IPS DF 4.7 (cell line): ENCODE measurements at regions not wholly inside any gene's neighbourhood (a gene's known extent, or its start where the extent isn't known, plus 50 kb on each side); places are given as distances from the start of the nearest gene placed in this dataset.

Experiments
- DNase-seq: peaks from one replicate; pipeline ENCODE4 v3.0.0-alpha.2; 2013; ENCODE audit warnings: low spot score; ENCODE audit errors: extremely low read depth

DNA sequence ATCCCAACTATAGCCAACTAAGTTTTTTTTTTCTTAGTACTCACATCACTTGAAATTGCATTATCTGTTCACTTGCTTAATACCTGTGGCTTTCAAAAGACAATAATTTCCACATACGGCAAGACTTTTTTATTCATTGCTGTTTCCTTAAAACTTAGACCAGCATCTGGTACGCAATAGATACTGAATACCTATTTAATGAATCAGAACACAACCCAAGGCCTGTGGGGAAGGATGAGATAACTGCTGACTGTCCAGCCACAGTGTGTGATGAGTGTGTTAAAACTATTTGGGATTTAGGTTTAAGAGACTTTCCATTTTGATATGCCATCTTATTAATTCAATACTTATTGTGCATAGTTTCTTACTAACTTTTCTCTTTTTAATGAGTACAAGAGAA, 988.7 kb downstream of the NTRK3 start:
- DNase-seq, result no peak

DNA sequence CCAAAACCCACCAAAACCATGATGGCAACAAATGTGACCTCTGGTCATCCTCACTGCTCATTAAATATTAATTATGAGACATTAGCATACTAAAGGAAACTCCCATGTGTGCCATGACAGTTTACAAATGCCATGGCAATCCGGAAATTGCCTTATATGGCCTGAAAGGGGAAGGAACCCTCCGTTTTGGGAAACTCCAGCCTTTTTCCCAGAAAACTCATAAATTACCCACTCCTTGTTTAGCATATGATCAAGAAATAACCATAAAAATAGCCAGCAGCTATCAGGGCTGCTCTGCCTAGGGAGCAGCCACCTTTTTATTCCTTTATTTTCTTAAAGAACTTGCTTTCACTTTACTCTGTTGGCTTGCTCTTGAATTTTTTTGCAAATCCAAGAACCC, 992.7 kb downstream of the NTRK3 start:
- no peak for DNase-seq

DNA sequence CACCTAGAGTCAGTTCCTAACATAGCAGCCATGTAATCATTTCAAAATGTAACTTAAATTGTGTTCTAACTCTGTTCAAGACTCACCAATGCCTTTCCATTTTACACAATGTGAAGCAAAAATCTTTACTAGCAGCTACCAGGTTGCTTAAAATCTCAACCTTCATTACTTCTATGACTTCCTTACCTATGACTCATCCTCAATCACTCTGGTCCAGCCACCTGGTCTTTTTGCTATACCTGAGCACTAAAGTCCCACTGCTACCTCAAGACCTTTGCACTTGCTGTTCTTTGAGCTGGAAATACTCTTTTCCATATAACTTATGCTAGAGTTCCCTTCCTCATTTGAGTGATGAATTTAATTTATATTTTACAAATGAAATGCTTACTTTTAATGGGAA, 993.2 kb downstream of the NTRK3 start:
- no peak for DNase-seq

DNA sequence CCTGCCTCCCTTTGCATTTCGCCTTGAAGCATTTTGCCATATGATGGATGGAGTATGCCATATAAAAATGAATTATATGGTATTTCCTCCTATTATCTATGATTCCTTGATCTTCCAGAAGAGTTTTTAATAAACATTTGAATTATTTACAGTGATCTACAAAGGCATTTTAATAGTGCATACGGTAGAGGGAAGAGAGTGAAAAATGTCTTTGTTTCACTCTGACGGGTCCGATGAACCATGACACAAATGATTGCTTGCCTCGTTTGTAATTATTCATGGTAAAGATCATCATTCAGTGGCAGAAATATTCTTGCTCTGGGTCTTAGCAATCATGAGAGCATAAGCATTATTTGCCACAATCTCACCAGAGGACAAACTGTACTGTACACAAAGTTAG, 1010.9 kb downstream of the NTRK3 start:
- DNase-seq, result no peak

DNA sequence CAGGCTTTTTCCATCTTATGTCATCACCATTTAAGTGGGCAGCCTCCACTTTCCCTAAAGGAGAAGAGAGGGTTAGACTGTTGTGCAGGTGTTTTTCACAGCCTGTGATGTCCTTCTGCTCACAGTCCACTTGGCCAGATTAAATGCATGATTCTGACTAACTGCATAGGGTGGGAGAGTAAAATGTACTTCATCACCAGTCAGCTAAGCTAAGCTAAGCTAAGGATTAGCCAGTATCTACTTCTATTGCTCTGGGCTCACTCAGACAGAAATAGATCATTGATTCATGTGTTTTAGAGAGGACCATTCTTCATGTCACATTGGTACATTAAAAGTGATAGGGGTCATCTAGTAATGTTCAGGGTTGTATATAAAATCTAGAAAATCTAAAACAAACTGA, 1013.1 kb downstream of the NTRK3 start:
- DNase-seq, result no peak

DNA sequence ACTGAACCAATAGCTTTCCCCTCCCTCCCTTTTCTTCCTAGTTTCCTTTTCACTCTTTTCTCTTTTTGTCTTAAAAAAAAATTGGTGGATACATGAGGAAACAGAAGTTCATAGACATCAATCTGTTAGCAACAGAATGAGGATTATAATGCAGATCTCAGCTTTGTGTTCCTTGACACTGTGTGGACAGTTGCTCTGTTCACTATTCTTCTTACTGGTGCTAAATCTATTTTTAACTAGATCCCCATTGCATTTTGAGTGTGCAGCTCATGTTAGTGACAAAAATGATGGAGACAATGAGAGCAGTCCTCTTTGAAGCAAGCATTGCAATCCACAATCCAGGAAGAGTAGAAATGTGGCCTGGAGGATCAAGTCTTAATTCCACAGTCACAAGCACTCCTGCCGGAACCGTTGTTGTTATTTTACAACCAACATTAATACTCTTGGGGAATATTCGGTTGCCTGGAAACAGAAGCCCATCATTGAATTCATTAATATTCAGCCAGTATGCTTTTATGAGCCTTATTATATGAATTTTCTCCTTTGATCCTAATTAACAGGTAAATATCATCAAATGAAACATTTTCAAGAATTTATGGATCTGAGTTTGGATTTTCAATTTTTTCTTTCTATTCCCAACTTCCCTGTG, 1016.8 kb downstream of the NTRK3 start:
- no peak for DNase-seq

DNA sequence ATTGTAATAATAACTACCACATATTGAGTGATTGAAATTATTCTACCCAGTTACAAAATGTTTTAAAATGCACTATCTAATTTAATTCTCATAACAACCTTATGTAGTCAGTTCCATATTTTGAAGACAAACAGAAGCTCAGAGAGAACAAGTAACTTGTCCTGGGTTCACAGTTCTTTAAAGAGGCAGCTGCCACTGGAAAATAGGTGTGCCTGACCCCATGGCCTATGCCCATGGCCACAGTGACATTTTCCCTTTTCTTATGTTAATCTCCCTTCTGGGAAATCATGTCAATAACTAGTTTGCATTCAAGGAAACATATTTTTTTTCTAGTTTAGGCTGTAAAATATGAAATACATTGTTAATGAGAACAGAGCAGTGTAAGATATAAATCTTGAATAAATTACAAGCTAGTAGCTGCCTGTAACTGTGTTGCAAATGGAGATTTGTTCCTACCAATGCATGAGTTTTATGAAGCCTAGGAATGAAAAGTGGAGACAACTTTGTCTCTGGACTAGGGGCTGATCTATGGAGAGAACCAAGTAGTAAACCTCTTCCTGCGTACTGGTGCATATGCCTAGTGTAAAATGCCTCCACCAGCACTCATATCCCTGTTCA, 1018.0 kb downstream of the NTRK3 start:
- DNase-seq, result no peak

DNA sequence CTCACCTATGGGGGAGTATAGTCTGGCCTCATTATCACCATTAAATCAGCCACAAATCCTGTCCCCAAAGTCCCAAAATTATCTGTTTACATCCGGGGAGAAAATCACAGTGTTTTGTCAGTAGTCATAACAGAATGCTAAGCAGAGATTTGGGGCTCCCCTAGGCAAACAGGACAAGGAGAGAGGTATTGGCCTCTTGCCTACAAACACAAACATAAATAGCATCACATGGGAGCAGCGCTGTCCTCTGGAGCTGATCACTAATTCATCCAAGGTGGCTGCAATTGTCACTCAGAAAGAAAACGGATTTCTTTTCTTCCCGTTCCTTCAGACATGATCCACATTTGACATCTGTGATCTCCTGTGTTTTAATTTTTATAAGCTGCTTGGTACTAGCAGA, 1028.1 kb downstream of the NTRK3 start:
- DNase-seq, result no peak

DNA sequence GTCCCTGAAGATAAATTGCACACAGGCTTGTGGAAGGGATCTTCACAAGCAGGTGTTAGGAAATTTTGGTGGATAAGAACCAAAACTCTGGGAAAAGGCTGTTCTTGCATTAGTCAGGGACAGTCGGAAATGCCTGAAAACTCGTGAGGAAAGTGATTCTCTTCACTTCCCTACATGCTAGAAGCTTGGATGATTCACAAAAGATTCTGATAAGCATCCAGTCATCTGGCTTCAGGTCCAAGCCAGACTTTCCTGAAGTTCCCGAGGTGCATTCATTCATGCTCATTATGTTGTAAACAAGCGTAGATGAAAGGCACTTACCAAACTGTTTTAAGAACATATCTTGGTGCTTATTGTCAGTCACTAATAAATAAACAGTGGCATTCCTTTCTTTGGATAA, 1028.7 kb downstream of the NTRK3 start:
- DNase-seq, result no peak

DNA sequence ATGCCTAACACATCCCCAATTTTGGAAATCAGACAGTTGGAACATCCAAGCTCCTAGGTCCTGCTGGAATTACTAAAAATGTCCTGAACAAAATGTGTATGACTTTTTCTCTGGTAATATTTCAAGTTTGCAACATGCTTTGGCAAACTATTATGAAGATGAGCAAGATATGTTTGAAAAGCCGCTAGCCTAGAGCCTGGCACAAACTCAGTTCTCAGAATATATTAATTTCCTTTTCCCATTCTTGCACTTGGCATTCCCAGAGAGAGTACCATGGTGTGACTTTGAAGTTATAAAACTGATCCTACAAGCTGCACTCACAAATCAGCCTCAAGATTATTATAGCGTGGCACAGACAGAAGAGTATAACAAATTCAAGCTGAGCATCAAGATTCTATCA, 1031.1 kb downstream of the NTRK3 start:
- DNase-seq, result no peak

DNA sequence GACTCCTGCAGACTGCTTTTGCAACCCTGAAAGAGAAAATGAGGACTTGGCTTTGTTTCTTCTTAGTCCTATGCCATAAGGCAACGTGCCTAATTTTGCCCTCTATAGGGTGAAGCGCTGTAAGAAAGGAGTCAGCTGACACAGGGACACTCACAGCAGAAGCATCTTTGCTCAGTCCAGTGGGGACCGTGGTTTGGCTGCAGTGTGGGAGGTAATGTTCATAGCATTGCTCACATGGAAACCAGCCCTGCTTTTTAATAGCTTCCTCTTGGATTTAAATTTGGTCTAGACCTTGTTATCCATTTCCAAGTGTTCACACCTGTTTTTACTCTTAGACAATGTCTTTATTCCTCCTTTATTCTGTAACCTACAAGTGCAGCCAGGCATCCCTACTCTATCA, 1032.1 kb downstream of the NTRK3 start:
- DNase-seq, result no peak

DNA sequence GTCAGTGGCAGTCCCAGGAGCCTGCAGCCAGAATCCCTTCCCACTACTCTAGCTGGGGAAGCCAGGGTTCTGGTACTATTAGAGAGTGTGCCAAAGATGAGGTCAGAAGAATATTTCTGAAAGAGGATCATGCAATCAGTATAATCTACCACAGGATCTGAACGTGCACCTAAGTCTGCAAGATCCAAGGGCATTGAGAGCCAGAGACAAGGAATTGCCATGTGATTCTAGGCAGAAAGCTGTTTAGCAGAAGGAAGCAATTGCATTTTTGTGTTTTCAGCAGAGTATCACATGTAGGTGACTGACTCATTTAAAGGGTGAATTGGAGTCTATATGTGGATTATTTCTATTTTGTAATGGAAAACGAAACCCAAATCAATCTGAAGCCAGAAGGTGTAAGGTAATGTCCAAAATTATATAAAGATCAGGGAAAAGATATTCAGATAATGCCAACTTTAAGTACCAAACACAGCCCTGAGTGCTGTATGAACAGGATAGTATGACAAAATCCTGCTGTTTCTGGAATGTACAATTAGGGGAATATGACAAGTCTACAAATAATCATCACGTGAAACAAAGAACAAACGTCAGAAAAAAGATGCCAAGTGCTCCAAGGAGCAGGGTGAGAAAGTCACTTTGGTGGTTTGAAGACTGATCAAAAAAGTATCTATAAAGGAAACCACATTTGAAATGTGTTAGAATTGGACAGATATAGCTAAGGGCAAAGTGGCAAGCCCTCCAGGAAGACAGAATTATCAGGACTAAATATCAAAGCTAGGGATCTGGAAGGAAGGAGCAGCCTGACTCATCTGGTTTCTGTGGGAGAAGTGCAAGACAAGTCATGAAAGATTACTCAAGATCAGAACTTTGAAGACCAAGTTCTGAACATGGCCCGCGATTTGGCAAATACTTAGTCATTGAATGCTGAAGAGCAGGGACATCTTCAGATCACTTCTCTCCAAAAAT, 1036.6 kb downstream of the NTRK3 start:
- no peak for DNase-seq

DNA sequence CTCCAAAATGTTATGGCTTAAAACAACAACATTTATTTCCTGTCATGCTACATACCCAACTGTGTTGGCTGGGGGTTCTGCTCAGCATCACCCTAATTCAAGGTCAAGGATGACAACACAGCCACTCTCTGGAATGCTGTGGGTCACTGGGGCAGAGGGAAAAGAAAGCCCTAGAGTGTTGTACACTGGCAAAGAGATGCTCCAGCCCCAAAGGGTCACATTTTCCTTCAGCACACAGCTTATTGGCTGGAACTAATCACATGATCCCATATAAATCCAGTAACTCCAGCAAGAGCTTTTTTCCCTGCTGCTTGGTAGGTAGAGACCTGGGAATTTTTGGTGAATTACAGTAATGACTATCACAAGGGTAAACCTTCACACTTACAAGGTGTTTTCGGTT, 1041.4 kb downstream of the NTRK3 start:
- DNase-seq, result no peak

DNA sequence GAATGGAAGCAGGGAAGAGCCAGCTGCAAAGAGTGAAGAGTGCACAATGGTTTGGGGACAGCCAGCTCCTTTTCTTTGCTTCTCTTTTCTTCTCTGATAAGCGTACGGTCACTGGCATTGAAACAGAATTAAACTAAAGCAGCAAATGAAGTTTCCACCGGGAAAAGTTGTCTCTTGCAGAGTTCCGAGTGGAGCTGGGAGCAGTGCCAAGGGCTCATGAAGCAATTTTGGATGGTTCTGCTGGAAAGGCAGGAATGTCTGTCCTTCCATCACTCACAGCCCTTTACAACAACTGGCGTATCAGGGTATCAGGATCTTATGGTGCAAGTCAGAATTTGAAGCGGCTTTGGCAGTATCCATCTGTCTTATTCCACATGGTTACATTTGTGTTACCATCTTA, 1042.9 kb downstream of the NTRK3 start:
- no peak for DNase-seq

DNA sequence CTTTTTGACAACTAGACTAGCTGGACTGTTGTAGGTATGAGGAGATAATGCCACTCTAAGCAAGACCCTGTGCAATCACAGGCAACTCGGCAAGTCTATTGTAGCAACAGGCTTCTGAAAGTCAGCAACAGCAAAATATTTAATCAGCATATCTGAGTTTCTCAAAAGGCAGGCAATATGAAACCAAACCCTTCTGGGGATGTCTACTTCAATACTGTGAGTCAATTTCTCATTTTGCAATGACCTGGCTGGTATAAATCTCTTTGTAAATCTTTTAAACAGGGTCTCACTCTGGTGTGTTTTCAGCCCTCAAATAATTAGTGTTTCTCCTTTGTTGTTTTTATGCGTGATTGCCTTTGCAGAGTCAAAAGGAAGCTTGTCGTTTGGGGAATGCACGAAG, 1044.5 kb downstream of the NTRK3 start:
- no peak for DNase-seq

DNA sequence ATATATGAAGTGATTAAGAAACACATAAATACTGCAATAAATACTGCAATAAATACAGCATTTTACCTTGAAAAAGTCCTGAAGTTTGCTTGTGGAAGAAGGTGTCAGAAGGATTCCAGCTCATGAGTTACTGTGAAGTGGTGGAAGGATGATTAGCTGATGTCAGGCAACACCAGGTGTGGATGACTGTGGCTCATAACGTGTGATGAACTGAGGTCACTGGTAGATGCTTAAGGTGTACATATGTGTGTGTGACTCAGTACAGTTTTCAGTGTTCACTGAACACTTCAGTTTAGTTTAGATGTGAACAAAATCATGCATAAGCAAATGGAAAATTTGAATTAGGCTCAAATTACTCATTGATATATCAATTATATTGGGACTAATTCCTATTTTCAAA, 1045.0 kb downstream of the NTRK3 start:
- no peak for DNase-seq

DNA sequence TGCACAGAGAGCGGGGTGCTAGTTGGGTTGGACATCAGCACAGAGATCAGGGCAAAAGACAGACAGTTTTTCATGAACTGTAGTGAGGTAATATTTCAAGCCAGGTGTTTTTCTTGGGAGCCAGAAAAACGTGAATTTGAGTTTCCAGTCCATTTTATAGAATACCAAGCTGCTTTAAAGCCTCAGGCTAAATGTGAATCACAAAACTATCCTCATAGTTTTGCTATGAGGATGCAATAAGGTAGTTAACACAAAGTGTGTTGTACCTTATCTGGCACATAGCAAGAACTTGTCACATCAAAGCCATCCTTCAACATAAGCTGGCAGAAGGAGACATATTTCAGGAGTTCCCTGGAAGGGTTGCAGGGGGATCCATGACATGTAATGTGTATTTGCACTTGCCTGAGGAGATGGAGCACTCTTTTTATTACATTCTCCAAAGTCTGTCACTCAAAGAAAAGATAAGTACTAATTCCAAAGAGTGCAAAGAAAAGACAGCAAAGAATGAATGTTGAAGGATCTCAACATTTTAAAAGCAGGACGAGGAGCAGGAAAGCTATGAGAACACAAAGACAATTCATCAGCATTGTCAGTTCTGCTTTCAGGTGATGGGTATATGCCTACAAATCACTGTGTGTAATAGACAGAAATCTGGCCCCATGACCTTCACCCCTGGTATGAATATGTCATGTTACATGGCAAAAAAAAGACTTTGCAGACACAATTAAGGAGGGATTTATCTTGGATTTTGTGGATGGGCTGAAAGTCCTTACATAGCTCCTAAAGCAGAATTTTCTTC, 1046.4 kb downstream of the NTRK3 start:
- DNase-seq, result no peak

DNA sequence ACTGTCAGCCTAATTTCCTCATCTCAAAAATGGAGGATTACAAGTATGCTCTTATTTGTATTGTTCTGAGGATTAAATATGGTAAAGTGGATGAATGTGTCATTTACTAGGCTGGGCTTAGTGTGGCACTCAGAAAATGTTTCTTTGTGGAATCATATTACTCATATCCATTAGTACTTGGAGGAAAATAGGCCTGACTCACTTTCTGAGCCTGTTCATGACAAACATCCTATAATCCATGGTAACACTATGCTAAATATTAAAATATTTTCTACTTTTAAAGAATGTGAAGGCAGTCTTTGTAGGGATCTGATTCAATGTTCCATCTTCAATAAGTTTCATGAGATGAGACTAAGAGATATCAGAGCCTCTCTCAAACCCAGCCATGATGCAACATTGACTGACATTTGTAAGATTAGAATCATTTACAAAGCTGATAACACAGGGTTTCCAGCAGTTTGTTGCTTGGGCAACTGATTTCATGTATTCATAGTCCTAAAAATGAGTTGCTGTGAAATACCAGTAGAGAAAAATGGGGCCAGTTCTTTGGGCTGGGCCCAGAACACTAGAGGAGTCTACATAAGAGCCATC, 1048.5 kb downstream of the NTRK3 start:
- no peak for DNase-seq

DNA sequence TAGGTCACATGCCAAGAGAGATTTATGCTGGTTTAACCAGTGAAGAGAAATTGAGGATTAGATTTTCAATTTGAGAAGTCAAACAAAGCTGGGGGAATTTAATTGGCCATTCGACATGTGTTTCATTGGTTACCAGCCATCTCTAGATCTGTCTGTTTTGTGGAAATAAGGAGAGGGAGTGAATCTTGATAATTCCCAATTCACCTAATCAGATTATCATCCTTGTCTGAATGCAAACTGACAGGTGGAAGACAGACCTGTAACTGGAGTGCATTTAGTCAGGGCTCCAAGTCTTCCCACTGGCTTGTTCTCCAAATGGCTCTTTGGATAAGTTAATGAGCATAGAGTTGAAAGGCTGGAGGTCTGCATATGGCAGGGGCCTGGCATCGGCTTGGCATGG, 1049.3 kb downstream of the NTRK3 start:
- DNase-seq, result no peak

DNA sequence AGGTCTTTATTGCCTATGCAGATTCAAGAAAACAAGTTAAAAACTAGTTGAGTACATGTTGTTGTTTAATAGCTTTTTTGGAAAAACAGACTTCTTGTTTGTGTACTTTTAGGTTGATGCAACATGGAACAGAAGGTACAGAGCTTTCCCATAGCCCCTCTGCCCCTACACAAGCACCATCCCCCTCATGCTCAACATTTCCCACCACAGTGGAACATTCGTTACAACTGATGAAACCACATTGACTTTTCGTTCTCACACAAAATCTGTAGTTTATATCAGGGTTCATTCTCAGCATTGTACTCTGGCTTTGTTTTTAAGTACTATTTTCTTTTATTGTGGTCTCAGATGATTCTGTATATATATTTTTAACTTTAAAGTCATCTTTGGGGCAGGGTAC, 1054.6 kb downstream of the NTRK3 start:
- no peak for DNase-seq

DNA sequence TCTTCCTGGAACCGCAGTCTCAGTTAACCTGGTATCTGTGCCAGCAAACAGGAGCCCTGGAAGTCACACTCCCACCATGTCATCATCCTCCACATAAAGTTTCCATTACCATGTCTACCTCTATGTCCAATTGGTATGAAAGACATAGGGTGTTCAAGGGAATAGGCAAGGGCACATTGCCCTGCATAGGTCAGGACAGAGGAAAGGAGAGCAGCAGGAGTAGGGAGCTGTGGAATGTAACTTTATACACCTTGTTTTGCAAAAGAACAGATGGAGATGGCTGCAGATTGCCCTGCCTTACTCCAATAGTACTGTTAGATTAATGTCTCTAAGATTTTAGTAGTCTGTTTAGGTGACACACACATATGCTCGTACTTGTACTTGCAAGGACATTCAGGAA, 1056.4 kb downstream of the NTRK3 start:
- no peak for DNase-seq
